LNCaP clone FGC (cell line): ENCODE measurements at regions not wholly inside any gene's neighbourhood (a gene's known extent, or its start where the extent isn't known, plus 50 kb on each side); places are given as distances from the start of the nearest gene placed in this dataset.

Source experiments
- DNase-seq: peaks from one replicate; pipeline ENCODE4 v3.0.0-alpha.2; 2011; ENCODE audit warnings: low read depth
- H3K4me3 ChIP-seq: 2 replicates; pipeline ENCODE4 v1.5.1; 2011; ENCODE audit warnings: mild to moderate bottlenecking, low read depth, low read length, control low read depth
- CTCF ChIP-seq: IDR thresholded peaks from 2 replicates; pipeline ENCODE4 v1.5.1; 2012; ENCODE audit warnings: mild to moderate bottlenecking; ENCODE audit not compliant: control insufficient read depth, insufficient read depth; ENCODE audit errors: extremely low read depth

GRCh38 chr2:181235011-181235410, 222.2 kb upstream of the ITGA4 start:
- no peak for DNase-seq
- TF ChIP-seq CTCF: no peak
- no peak overlapping the region for H3K4me3 ChIP-seq

- no peak for DNase-seq
Measured at GRCh38 chr2:181235683-181236459, 221.3 kb upstream of the ITGA4 start.

GRCh38 chr2:181239201-181239799, 217.9 kb upstream of the ITGA4 start:
- TF ChIP-seq CTCF: no peak
- DNase-seq: no peak
- H3K4me3 ChIP-seq: no peak overlapping the region

More at GRCh38 chr2:181235683-181236459, 221.3 kb upstream of the ITGA4 start:
- no peak for TF ChIP-seq CTCF
- H3K4me3 ChIP-seq: no peak overlapping the region

- no peak overlapping the region for H3K4me3 ChIP-seq
- no peak for DNase-seq
- TF ChIP-seq CTCF: no peak
Measured at GRCh38 chr2:181240844-181241243, 216.3 kb upstream of the ITGA4 start.

- DNase-seq: no peak
- no peak overlapping the region for H3K4me3 ChIP-seq
- no peak for TF ChIP-seq CTCF
Measured at GRCh38 chr2:181241366-181241765, 215.8 kb upstream of the ITGA4 start.

- DNase-seq: no peak
- no peak for TF ChIP-seq CTCF
- H3K4me3 ChIP-seq: no peak overlapping the region
Measured at GRCh38 chr2:181241797-181242196, 215.4 kb upstream of the ITGA4 start.
